ACC112 (cell line): ENCODE measurements at regions not wholly inside any gene's neighbourhood (a gene's known extent, or its start where the extent isn't known, plus 50 kb on each side); places are given as distances from the start of the nearest gene placed in this dataset.

ENCODE experiments used
- H2AFZ ChIP-seq: fragments of 200-600 bp; sonication (generic); one replicate; pipeline ENCODE4 v1.6.0; 2017; ENCODE audit warnings: antibody characterized with exemption, low read length; ENCODE audit not compliant: unreplicated experiment
- H3K27ac ChIP-seq: fragments of 200-600 bp; sonication (generic); 2 replicates; pipeline ENCODE4 v1.5.1; 2014; ENCODE audit warnings: low read depth, mild to moderate bottlenecking, antibody characterized with exemption, low read length, moderate library complexity
- H3K27me3 ChIP-seq: fragments of 200-600 bp; sonication (generic); 2 replicates; pipeline ENCODE4 v1.6.1; 2014; ENCODE audit warnings: mild to moderate bottlenecking, antibody characterized with exemption, low read length, moderate library complexity, mixed read lengths; ENCODE audit not compliant: insufficient read depth
- H3K36me3 ChIP-seq: fragments of 200-600 bp; sonication (generic); 2 replicates; pipeline ENCODE4 v1.6.1; 2016; ENCODE audit warnings: mild to moderate bottlenecking, antibody characterized with exemption, low read length, moderate library complexity, mixed read lengths; ENCODE audit not compliant: insufficient read depth
- H3K4me1 ChIP-seq: fragments of 200-600 bp; sonication (generic); one replicate; pipeline ENCODE4 v1.6.1; 2016; ENCODE audit warnings: low read length, mixed read lengths; ENCODE audit not compliant: insufficient read depth, unreplicated experiment, control insufficient read depth
- H3K4me3 ChIP-seq: fragments of 200-600 bp; sonication (generic); 2 replicates; pipeline ENCODE4 v1.5.1; 2014; ENCODE audit warnings: mild to moderate bottlenecking, low read depth, low read length
- H3K79me2 ChIP-seq: fragments of 200-600 bp; sonication (generic); one replicate; pipeline ENCODE4 v1.6.0; 2016; ENCODE audit warnings: low read length; ENCODE audit not compliant: control insufficient read depth, unreplicated experiment, insufficient read depth

- no peaks in the 10 kb centered on the region for H3K79me2 ChIP-seq
- H3K36me3 ChIP-seq = no peaks in the 10 kb centered on the region
- H3K4me3 ChIP-seq = no peak overlapping the region
- no peak overlapping the region for H2AFZ ChIP-seq
- H3K27ac ChIP-seq = peak overlapping the region; percentile 23
- no peaks in the 10 kb centered on the region for H3K27me3 ChIP-seq
- peaks cover 13% of the 10 kb centered on the region for H3K4me1 ChIP-seq
Measured at GRCh38 chr5:39605588-39606575, 181.1 kb upstream of the DAB2 start.

GRCh38 chr5:39605145-39605544, 180.4 kb upstream of the DAB2 start:
- Histone ChIP-seq H2AFZ (no peak overlapping the region), H3K27me3 (no peaks in the 10 kb centered on the region), H3K36me3 (no peaks in the 10 kb centered on the region), H3K4me3 (no peak overlapping the region), H3K79me2 (no peaks in the 10 kb centered on the region), H3K4me1 (peaks cover 14% of the 10 kb centered on the region), H3K27ac (no peak overlapping the region)

- H3K27me3 ChIP-seq = no peaks in the 10 kb centered on the region
- H3K79me2 ChIP-seq = no peaks in the 10 kb centered on the region
- no peak overlapping the region for H3K4me3 ChIP-seq
- peaks cover 18% of the 10 kb centered on the region for H3K4me1 ChIP-seq
- no peak overlapping the region for H3K27ac ChIP-seq
- H3K36me3 ChIP-seq = no peaks in the 10 kb centered on the region
- no peak overlapping the region for H2AFZ ChIP-seq
Measured at GRCh38 chr5:39604491-39604890, 179.7 kb upstream of the DAB2 start.

- H3K27ac ChIP-seq = no peak overlapping the region
- no peak overlapping the region for H3K4me3 ChIP-seq
- H3K79me2 ChIP-seq = no peaks in the 10 kb centered on the region
- H3K27me3 ChIP-seq = no peaks in the 10 kb centered on the region
- peaks cover 8% of the 10 kb centered on the region for H3K4me1 ChIP-seq
- no peaks in the 10 kb centered on the region for H3K36me3 ChIP-seq
- peak overlapping the region; percentile 15 for H2AFZ ChIP-seq
Measured at GRCh38 chr5:39599721-39600431, 175.1 kb upstream of the DAB2 start.

- Histone ChIP-seq H3K4me1 (peaks cover 8% of the 10 kb centered on the region), H2AFZ (no peak overlapping the region), H3K79me2 (no peaks in the 10 kb centered on the region), H3K4me3 (no peak overlapping the region), H3K27ac (no peak overlapping the region), H3K36me3 (no peaks in the 10 kb centered on the region), H3K27me3 (no peaks in the 10 kb centered on the region)
Measured at GRCh38 chr5:39598661-39599248, 174.0 kb upstream of the DAB2 start.

GRCh38 chr5:39588179-39588578, 163.4 kb upstream of the DAB2 start:
- Histone ChIP-seq H3K79me2 (no peaks in the 10 kb centered on the region), H2AFZ (no peak overlapping the region), H3K4me3 (no peak overlapping the region), H3K27me3 (no peaks in the 10 kb centered on the region), H3K36me3 (no peaks in the 10 kb centered on the region), H3K27ac (no peak overlapping the region), H3K4me1 (peaks cover 8% of the 10 kb centered on the region)

- H3K27me3 ChIP-seq = no peaks in the 10 kb centered on the region
- no peaks in the 10 kb centered on the region for H3K79me2 ChIP-seq
- no peak overlapping the region for H3K4me3 ChIP-seq
- peaks cover 8% of the 10 kb centered on the region for H3K4me1 ChIP-seq
- H2AFZ ChIP-seq = no peak overlapping the region
- H3K36me3 ChIP-seq = no peaks in the 10 kb centered on the region
- H3K27ac ChIP-seq = no peak overlapping the region
Measured at GRCh38 chr5:39587675-39588074, 162.9 kb upstream of the DAB2 start.

GRCh38 chr5:39586185-39586584, 161.4 kb upstream of the DAB2 start:
- H3K27ac ChIP-seq = no peak overlapping the region
- H3K27me3 ChIP-seq = no peaks in the 10 kb centered on the region
- no peaks in the 10 kb centered on the region for H3K79me2 ChIP-seq
- H3K4me3 ChIP-seq = no peak overlapping the region
- peaks cover 14% of the 10 kb centered on the region for H3K4me1 ChIP-seq
- no peaks in the 10 kb centered on the region for H3K36me3 ChIP-seq
- H2AFZ ChIP-seq = no peak overlapping the region

GRCh38 chr5:39584927-39585326, 160.1 kb upstream of the DAB2 start:
- H3K27ac ChIP-seq = no peak overlapping the region
- H3K27me3 ChIP-seq = no peaks in the 10 kb centered on the region
- H3K36me3 ChIP-seq = no peaks in the 10 kb centered on the region
- H3K4me1 ChIP-seq = peaks cover 24% of the 10 kb centered on the region
- H3K79me2 ChIP-seq = no peaks in the 10 kb centered on the region
- H2AFZ ChIP-seq = no peak overlapping the region
- H3K4me3 ChIP-seq = no peak overlapping the region

- no peaks in the 10 kb centered on the region for H3K79me2 ChIP-seq
- H3K36me3 ChIP-seq = no peaks in the 10 kb centered on the region
- no peaks in the 10 kb centered on the region for H3K27me3 ChIP-seq
- H3K27ac ChIP-seq = peak overlapping the region; percentile 42
- no peak overlapping the region for H3K4me3 ChIP-seq
- H2AFZ ChIP-seq = no peak overlapping the region
- H3K4me1 ChIP-seq = peaks cover 24% of the 10 kb centered on the region
Measured at GRCh38 chr5:39580702-39581453, 156.1 kb upstream of the DAB2 start.
